ENCODE measurements at regions not wholly inside any gene's neighbourhood (a gene's known extent, or its start where the extent isn't known, plus 50 kb on each side); places are given as distances from the start of the nearest gene placed in this dataset.

DNA sequence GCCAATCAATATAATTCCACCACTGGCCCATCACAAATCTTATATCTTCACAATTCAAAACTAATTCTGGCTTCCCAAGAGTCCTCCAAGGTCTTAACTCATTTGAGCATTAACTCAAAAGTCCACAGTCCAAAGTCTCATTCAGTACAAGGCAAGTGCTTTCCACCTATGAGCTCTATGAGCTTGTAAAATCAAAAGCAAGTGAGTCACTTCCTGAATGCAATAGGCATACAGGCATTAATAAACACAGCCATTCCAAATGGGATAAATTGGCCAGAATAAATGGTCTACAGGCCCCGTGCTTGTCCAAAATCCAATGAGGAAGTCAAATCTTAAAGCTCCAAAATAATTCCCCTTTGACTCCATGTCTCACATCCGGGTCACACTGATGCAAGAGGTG is 479.1 kb downstream of the KDM5D start:
- Histone ChIP-seq H3K36me3 (ENCODE audit: insufficient read depth, low read length) (no peaks in the 10 kb centered on the region), H3K4me3 (ENCODE audit: low read depth, low read length) (no peak overlapping the region), H3K79me2 (ENCODE audit: control insufficient read depth, insufficient read depth, low read length, unreplicated experiment) (no peaks in the 10 kb centered on the region), H3K27ac (ENCODE audit: low read depth, low read length) (no peak overlapping the region), H2AFZ (ENCODE audit: low read length, unreplicated experiment) (no peak overlapping the region), H3K27me3 (ENCODE audit: insufficient read depth, low read length) (no peaks in the 10 kb centered on the region), H3K4me1 (ENCODE audit: control insufficient read depth, insufficient read depth, low read length, unreplicated experiment) (no peaks in the 10 kb centered on the region)

DNA sequence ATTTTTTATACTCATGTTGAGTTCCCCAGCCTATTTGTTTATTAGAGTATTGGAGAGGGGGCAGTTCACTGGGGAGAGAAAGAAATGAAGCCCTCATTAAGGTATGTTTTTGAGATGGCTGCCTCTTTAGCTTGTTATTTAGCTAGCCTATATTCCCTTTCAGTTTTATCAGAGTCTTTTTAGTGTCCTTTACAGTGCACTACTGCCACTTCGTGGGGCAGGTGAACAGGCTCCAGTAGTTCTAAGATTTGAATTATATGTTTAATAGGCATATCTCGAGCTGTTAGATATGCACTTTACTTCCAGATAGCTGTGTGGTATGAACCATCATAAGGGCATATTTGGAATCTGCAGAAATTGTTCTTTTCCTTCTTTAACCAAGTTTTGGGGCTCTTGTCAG is 482.2 kb downstream of the KDM5D start:
- H3K36me3 ChIP-seq (ENCODE audit: insufficient read depth, low read length) = no peaks in the 10 kb centered on the region
- no peaks in the 10 kb centered on the region for H3K27me3 ChIP-seq (ENCODE audit: insufficient read depth, low read length)
- H2AFZ ChIP-seq (ENCODE audit: low read length, unreplicated experiment) = no peak overlapping the region
- no peaks in the 10 kb centered on the region for H3K4me1 ChIP-seq (ENCODE audit: control insufficient read depth, insufficient read depth, low read length, unreplicated experiment)
- no peak overlapping the region for H3K4me3 ChIP-seq (ENCODE audit: low read depth, low read length)
- no peaks in the 10 kb centered on the region for H3K79me2 ChIP-seq (ENCODE audit: control insufficient read depth, insufficient read depth, low read length, unreplicated experiment)
- no peak overlapping the region for H3K27ac ChIP-seq (ENCODE audit: low read depth, low read length)

- H3K4me1 ChIP-seq (ENCODE audit: control insufficient read depth, insufficient read depth, low read length, unreplicated experiment) = no peaks in the 10 kb centered on the region
- H2AFZ ChIP-seq (ENCODE audit: low read length, unreplicated experiment) = no peak overlapping the region
- H3K79me2 ChIP-seq (ENCODE audit: control insufficient read depth, insufficient read depth, low read length, unreplicated experiment) = no peaks in the 10 kb centered on the region
- H3K36me3 ChIP-seq (ENCODE audit: insufficient read depth, low read length) = no peaks in the 10 kb centered on the region
- H3K27me3 ChIP-seq (ENCODE audit: insufficient read depth, low read length) = no peaks in the 10 kb centered on the region
- no peak overlapping the region for H3K27ac ChIP-seq (ENCODE audit: low read depth, low read length)
- no peak overlapping the region for H3K4me3 ChIP-seq (ENCODE audit: low read depth, low read length)
Observed at GRCh38 chrY:19232276-19232994, 458.9 kb upstream of the HSFY2 start.

GRCh38 chrY:19220784-19221183 is 447.2 kb upstream of the HSFY2 start:
- Histone ChIP-seq H2AFZ (ENCODE audit: low read length, unreplicated experiment) (no peak overlapping the region), H3K79me2 (ENCODE audit: control insufficient read depth, insufficient read depth, low read length, unreplicated experiment) (no peaks in the 10 kb centered on the region), H3K27ac (ENCODE audit: low read depth, low read length) (no peak overlapping the region), H3K4me3 (ENCODE audit: low read depth, low read length) (no peak overlapping the region), H3K36me3 (ENCODE audit: insufficient read depth, low read length) (no peaks in the 10 kb centered on the region), H3K27me3 (ENCODE audit: insufficient read depth, low read length) (no peaks in the 10 kb centered on the region), H3K4me1 (ENCODE audit: control insufficient read depth, insufficient read depth, low read length, unreplicated experiment) (no peaks in the 10 kb centered on the region)

GRCh38 chrY:19208915-19209314 is 435.4 kb upstream of the HSFY2 start:
- Histone ChIP-seq H3K79me2 (ENCODE audit: control insufficient read depth, insufficient read depth, low read length, unreplicated experiment) (no peaks in the 10 kb centered on the region), H3K27ac (ENCODE audit: low read depth, low read length) (no peak overlapping the region), H3K27me3 (ENCODE audit: insufficient read depth, low read length) (no peaks in the 10 kb centered on the region), H2AFZ (ENCODE audit: low read length, unreplicated experiment) (no peak overlapping the region), H3K4me1 (ENCODE audit: control insufficient read depth, insufficient read depth, low read length, unreplicated experiment) (no peaks in the 10 kb centered on the region), H3K4me3 (ENCODE audit: low read depth, low read length) (no peak overlapping the region), H3K36me3 (ENCODE audit: insufficient read depth, low read length) (no peaks in the 10 kb centered on the region)

DNA sequence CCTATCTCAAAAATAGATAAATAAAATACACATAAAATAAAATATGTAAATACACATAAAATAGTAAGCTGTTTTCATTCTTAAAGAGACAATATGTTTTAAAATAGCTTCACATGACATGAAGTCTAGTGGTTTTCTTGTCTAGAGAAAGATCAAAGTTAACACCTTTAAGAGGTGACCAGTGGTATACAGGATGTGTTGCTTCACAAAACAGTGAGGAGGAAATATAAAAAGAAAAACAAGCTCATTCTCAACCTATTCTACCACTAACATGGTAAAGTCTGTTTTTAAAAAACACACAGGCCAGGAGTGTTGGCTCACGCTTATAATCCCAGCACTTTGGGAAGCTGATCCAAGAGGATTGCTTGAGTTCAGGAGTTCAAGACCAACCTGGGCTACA is 433.5 kb upstream of the HSFY2 start:
- Histone ChIP-seq H2AFZ (ENCODE audit: low read length, unreplicated experiment) (no peak overlapping the region), H3K36me3 (ENCODE audit: insufficient read depth, low read length) (no peaks in the 10 kb centered on the region), H3K27ac (ENCODE audit: low read depth, low read length) (no peak overlapping the region), H3K4me3 (ENCODE audit: low read depth, low read length) (no peak overlapping the region), H3K4me1 (ENCODE audit: control insufficient read depth, insufficient read depth, low read length, unreplicated experiment) (no peaks in the 10 kb centered on the region), H3K27me3 (ENCODE audit: insufficient read depth, low read length) (no peaks in the 10 kb centered on the region), H3K79me2 (ENCODE audit: control insufficient read depth, insufficient read depth, low read length, unreplicated experiment) (no peaks in the 10 kb centered on the region)

- Histone ChIP-seq H3K4me3 (ENCODE audit: low read depth, low read length) (no peak overlapping the region), H3K27ac (ENCODE audit: low read depth, low read length) (no peak overlapping the region), H3K36me3 (ENCODE audit: insufficient read depth, low read length) (no peaks in the 10 kb centered on the region), H3K27me3 (ENCODE audit: insufficient read depth, low read length) (no peaks in the 10 kb centered on the region), H3K79me2 (ENCODE audit: control insufficient read depth, insufficient read depth, low read length, unreplicated experiment) (no peaks in the 10 kb centered on the region), H3K4me1 (ENCODE audit: control insufficient read depth, insufficient read depth, low read length, unreplicated experiment) (no peaks in the 10 kb centered on the region), H2AFZ (ENCODE audit: low read length, unreplicated experiment) (no peak overlapping the region)
Observed at GRCh38 chrY:19180824-19181223, 407.3 kb upstream of the HSFY2 start.

- no peaks in the 10 kb centered on the region for H3K79me2 ChIP-seq (ENCODE audit: control insufficient read depth, insufficient read depth, low read length, unreplicated experiment)
- no peaks in the 10 kb centered on the region for H3K4me1 ChIP-seq (ENCODE audit: control insufficient read depth, insufficient read depth, low read length, unreplicated experiment)
- H3K27ac ChIP-seq (ENCODE audit: low read depth, low read length) = no peak overlapping the region
- H3K27me3 ChIP-seq (ENCODE audit: insufficient read depth, low read length) = no peaks in the 10 kb centered on the region
- no peaks in the 10 kb centered on the region for H3K36me3 ChIP-seq (ENCODE audit: insufficient read depth, low read length)
- H3K4me3 ChIP-seq (ENCODE audit: low read depth, low read length) = no peak overlapping the region
- no peak overlapping the region for H2AFZ ChIP-seq (ENCODE audit: low read length, unreplicated experiment)
Observed at GRCh38 chrY:19168202-19168565, 394.6 kb upstream of the HSFY2 start.

DNA sequence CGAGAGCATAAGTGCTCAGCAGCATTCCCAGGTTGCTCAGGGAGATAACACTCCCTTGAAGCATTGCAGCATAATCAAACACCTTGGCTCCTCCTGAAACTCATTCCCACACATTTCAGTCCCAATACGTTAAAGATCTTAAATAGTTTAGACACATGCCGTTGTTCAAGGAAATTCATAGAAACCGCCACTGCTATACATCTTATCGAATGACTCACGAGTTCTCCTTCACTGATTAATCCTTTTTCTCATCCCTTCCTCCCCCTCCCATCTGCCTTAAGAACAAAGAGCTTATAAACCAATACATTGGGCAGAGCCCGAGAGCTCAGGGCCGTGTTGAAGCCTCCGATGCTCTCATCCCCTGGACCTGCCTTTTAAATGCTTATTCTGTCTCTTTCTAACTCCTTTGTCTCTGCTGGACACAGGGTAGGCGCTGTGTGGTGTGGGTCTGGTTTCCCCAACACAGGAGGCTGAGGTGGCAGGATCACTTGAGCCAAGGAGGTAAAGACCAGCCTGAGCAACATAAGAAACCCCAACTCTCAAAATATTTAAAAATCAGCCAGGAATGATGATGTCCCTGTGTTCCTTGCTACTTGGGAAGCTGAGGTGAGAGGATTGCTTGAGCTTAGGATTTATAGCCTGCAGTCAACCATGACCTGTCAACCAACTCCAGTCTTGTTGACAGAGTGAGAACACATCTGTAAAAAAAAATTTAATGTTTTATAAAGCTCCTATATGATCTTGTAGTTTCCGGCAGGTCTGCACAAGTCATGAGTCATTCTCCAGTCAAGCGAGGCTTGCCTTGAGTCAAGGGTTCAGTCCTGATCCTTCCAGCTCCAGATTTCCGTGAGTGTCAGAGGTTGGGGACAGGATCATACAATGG is 394.0 kb upstream of the HSFY2 start:
- Histone ChIP-seq H3K79me2 (ENCODE audit: control insufficient read depth, insufficient read depth, low read length, unreplicated experiment) (no peaks in the 10 kb centered on the region), H3K27me3 (ENCODE audit: insufficient read depth, low read length) (no peaks in the 10 kb centered on the region)

GRCh38 chrY:19148783-19149182 is 375.2 kb upstream of the HSFY2 start:
- H2AFZ ChIP-seq (ENCODE audit: low read length, unreplicated experiment) = no peak overlapping the region
- H3K4me1 ChIP-seq (ENCODE audit: control insufficient read depth, insufficient read depth, low read length, unreplicated experiment) = no peaks in the 10 kb centered on the region
- no peaks in the 10 kb centered on the region for H3K36me3 ChIP-seq (ENCODE audit: insufficient read depth, low read length)
- no peak overlapping the region for H3K4me3 ChIP-seq (ENCODE audit: low read depth, low read length)
- no peak overlapping the region for H3K27ac ChIP-seq (ENCODE audit: low read depth, low read length)
- H3K79me2 ChIP-seq (ENCODE audit: control insufficient read depth, insufficient read depth, low read length, unreplicated experiment) = no peaks in the 10 kb centered on the region
- H3K27me3 ChIP-seq (ENCODE audit: insufficient read depth, low read length) = no peaks in the 10 kb centered on the region

More for the DNA sequence above, 394.0 kb upstream of the HSFY2 start:
- Histone ChIP-seq H3K4me3 (ENCODE audit: low read depth, low read length) (no peak overlapping the region), H2AFZ (ENCODE audit: low read length, unreplicated experiment) (no peak overlapping the region), H3K4me1 (ENCODE audit: control insufficient read depth, insufficient read depth, low read length, unreplicated experiment) (no peaks in the 10 kb centered on the region), H3K36me3 (ENCODE audit: insufficient read depth, low read length) (no peaks in the 10 kb centered on the region), H3K27ac (ENCODE audit: low read depth, low read length) (no peak overlapping the region)

DNA sequence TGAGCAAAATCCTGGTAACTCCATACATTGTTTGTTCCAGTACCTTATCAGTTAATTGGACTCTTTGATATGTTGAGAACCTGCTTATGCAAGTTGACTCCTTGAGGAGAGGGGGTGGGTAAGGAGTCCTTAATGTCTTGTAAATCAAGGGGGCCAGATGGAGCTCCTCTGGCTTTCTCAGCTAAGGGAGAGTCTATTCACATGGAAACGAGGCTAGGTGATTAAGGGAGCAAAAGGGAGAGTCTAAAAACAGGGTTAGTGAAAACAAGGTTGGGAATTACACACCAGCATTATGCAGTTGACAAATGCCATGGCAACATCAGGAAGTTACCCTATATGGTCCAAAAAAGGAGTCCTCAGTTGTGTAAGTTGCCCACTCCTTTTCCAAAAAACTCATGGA is 372.8 kb upstream of the HSFY2 start:
- Histone ChIP-seq H3K4me1 (ENCODE audit: control insufficient read depth, insufficient read depth, low read length, unreplicated experiment) (no peaks in the 10 kb centered on the region), H3K36me3 (ENCODE audit: insufficient read depth, low read length) (no peaks in the 10 kb centered on the region), H3K4me3 (ENCODE audit: low read depth, low read length) (no peak overlapping the region), H2AFZ (ENCODE audit: low read length, unreplicated experiment) (no peak overlapping the region), H3K27me3 (ENCODE audit: insufficient read depth, low read length) (no peaks in the 10 kb centered on the region), H3K79me2 (ENCODE audit: control insufficient read depth, insufficient read depth, low read length, unreplicated experiment) (no peaks in the 10 kb centered on the region), H3K27ac (ENCODE audit: low read depth, low read length) (no peak overlapping the region)

All from ACC112 (cell line).